ENCODE measurements at regions not wholly inside any gene's neighbourhood (a gene's known extent, or its start where the extent isn't known, plus 50 kb on each side); places are given as distances from the start of the nearest gene placed in this dataset.

GRCh38 chrX:94252211-94252610, 578.2 kb downstream of the FAM133A start:
- H3K27me3 ChIP-seq (replicated peaks in 1 of 4; ENCODE audit: control insufficient read depth in 3 of 4, extremely low read depth in 1 of 4, insufficient read depth in 3 of 4, low read length in 3 of 4): no peaks in the 10 kb centered on the region
- no peaks in the 10 kb centered on the region for H3K79me2 ChIP-seq (ENCODE audit: control insufficient read depth in 1 of 2, insufficient read depth in 2 of 2, low read length in 2 of 2)
- WGBS, 2 experiments (ENCODE audit: extremely low coverage in 1 of 2, insufficient coverage in 1 of 2, insufficient read length in 1 of 2, insufficient replicate concordance in 2 of 2, low coverage in 1 of 2, low lambda C conversion rate in 2 of 2, missing lambda C conversion rate in 1 of 2): 89% methylated on average over 2 of the region's 2 CpGs; no CpG with 5 or more reads in 1 of the 2 experiments
- no peak overlapping the region for H3K56ac ChIP-seq (replicated peaks; ENCODE audit: insufficient read length, low read depth, low read length)
- H3K27ac ChIP-seq (ENCODE audit: low read depth, low read length): no peak overlapping the region
- CTCF ChIA-PET (ENCODE audit: partially characterized antibody): no interaction called here
- H3K9ac ChIP-seq (replicated peaks in 1 of 4; ENCODE audit: extremely low read depth in 1 of 4, low read depth in 3 of 4, low read length in 3 of 4): no peak overlapping the region
- no peak overlapping the region for H4K8ac ChIP-seq (ENCODE audit: extremely low read depth, insufficient read depth, low read length)
- FAIRE-seq (no peak), DNase-seq (ENCODE audit: low read depth in 1 of 2, low spot score in 2 of 2) (no peak)
- H3K18ac ChIP-seq (ENCODE audit: extremely low read depth, low read length): no peak overlapping the region
- POLR2A ChIA-PET (ENCODE audit: partially characterized antibody): no interaction called here
- no peaks in the 10 kb centered on the region for H4K20me1 ChIP-seq (replicated peaks in 1 of 2; ENCODE audit: control insufficient read depth in 1 of 2, insufficient read depth in 2 of 2, low read length in 2 of 2)
- H3K23me2 ChIP-seq (ENCODE audit: low read depth, low read length): no peaks in the 10 kb centered on the region
- H2BK5ac ChIP-seq (ENCODE audit: low read depth, low read length): no peak overlapping the region
- H4K91ac ChIP-seq (replicated peaks; ENCODE audit: insufficient read length, low read length): no peak overlapping the region
- no peak overlapping the region for H3K23ac ChIP-seq (ENCODE audit: insufficient read length)
- H4K5ac ChIP-seq (ENCODE audit: insufficient read length, low read depth, low read length): no peak overlapping the region
- H3K4ac ChIP-seq (replicated peaks; ENCODE audit: insufficient read length, low read depth, low read length): no peak overlapping the region
- no peak overlapping the region for H2BK12ac ChIP-seq (ENCODE audit: low read depth, low read length)
- H3K4me3 ChIP-seq (ENCODE audit: extremely low read depth in 1 of 4, insufficient read depth in 2 of 4, low read depth in 3 of 4, low read length in 4 of 4): no peak overlapping the region
- H3K4me1 ChIP-seq (replicated peaks in 1 of 4; ENCODE audit: control insufficient read depth in 3 of 4, insufficient read depth in 4 of 4, low read length in 3 of 4): 0 out of 7 replicates have a peak, but pooled peaks cover 0 to 4% (median 0%) of the 10 kb centered on the region in 4 experiments
- no peaks in the 10 kb centered on the region for H3K79me1 ChIP-seq (ENCODE audit: low read depth, low read length)
- H2BK15ac ChIP-seq (ENCODE audit: low read length): no peak overlapping the region
- H2BK120ac ChIP-seq (replicated peaks; ENCODE audit: low read depth, low read length): no peak overlapping the region
- no peak overlapping the region for H2BK20ac ChIP-seq (ENCODE audit: low read length)
- H2AFZ ChIP-seq (ENCODE audit: low read length): no peak overlapping the region
- H3K9me3 ChIP-seq (ENCODE audit: insufficient read depth in 2 of 2, low read depth in 1 of 2, low read length in 1 of 2): no peaks in the 10 kb centered on the region
- no peak overlapping the region for H2AK5ac ChIP-seq (ENCODE audit: low read depth, low read length)
- H3K14ac ChIP-seq (ENCODE audit: insufficient read length): no peak overlapping the region
- H3K4me2 ChIP-seq (ENCODE audit: insufficient read depth in 1 of 2, low read depth in 2 of 2, low read length in 2 of 2): no peak overlapping the region
- H3K36me3 ChIP-seq (ENCODE audit: control insufficient read depth in 2 of 4, insufficient read depth in 4 of 4, low read length in 3 of 4): no peaks in the 10 kb centered on the region
- TF ChIP-seq CHD1 (IDR thresholded peaks at IDR 0.05; ENCODE audit: low read depth, low read length) (no peak), MAFK (IDR thresholded peaks at IDR 0.05; ENCODE audit: low read depth, low read length) (no peak), RFX5 (IDR thresholded peaks at IDR 0.05; ENCODE audit: borderline replicate concordance, low read depth, low read length) (no peak), TEAD4 (IDR thresholded peaks at IDR 0.05; ENCODE audit: low read depth, low read length) (no peak), CREB1 (IDR thresholded peaks at IDR 0.05) (no peak), PHF8 (conservative IDR thresholded peaks at IDR 0.05; ENCODE audit: low read depth, low read length) (no peak), ATF2 (IDR thresholded peaks at IDR 0.05; ENCODE audit: low read length) (no peak), POLR2A (IDR thresholded peaks at IDR 0.05; ENCODE audit: control extremely low read depth in 1 of 2, low read depth in 2 of 2, low read length in 2 of 2) (no peak), TAF1 (IDR thresholded peaks at IDR 0.05; ENCODE audit: low read depth, low read length) (no peak), EZH2 (IDR thresholded peaks at IDR 0.05; ENCODE audit: low read depth, low read length, severe bottlenecking) (no peak), SIX5 (IDR thresholded peaks at IDR 0.05; ENCODE audit: low read depth, low read length) (no peak), TBP (IDR thresholded peaks at IDR 0.05; ENCODE audit: low read depth, low read length) (no peak), CEBPB (IDR thresholded peaks at IDR 0.05; ENCODE audit: low read depth, low read length) (no peak), NANOG (IDR thresholded peaks at IDR 0.05; ENCODE audit: insufficient read depth, low read depth, low read length, poor library complexity, severe bottlenecking) (no peak)

Measured in H1 (cell line).